HFFc6 (cell line): ENCODE measurements at regions not wholly inside any gene's neighbourhood (a gene's known extent, or its start where the extent isn't known, plus 50 kb on each side); places are given as distances from the start of the nearest gene placed in this dataset.

Experiments
- DNase-seq: peaks from one replicate; pipeline ENCODE4 v3.0.0-alpha.2; 2018
- H3K27ac Mint-ChIP-seq: 2 replicates; pipeline ENCODE4 v1.8.0; 2020; ENCODE audit warnings: mild to moderate bottlenecking, mixed read lengths
- H3K27me3 Mint-ChIP-seq: 2 replicates; pipeline ENCODE4 v1.8.0; 2021; ENCODE audit warnings: mild to moderate bottlenecking, moderate library complexity, mixed read lengths; ENCODE audit not compliant: insufficient read depth
- H3K36me3 Mint-ChIP-seq: 2 replicates; pipeline ENCODE4 v1.8.0; 2021; ENCODE audit warnings: low read depth, mixed read lengths
- H3K4me1 Mint-ChIP-seq: 2 replicates; pipeline ENCODE4 v1.8.0; 2020; ENCODE audit warnings: low read depth, mixed read lengths
- H3K4me3 Mint-ChIP-seq: 2 replicates; pipeline ENCODE4 v1.8.0; 2020; ENCODE audit warnings: mild to moderate bottlenecking, moderate library complexity, mixed read lengths
- H3K9me3 Mint-ChIP-seq: 2 replicates; pipeline ENCODE4 v1.8.0; 2020; ENCODE audit warnings: mild to moderate bottlenecking, mixed read lengths
- CTCF ChIP-seq: fragments of 200-600 bp; sonication (generic); IDR thresholded peaks from 2 replicates; pipeline ENCODE4 v1.5.0; 2021; ENCODE audit warnings: antibody characterized with exemption, mild to moderate bottlenecking

- no peak for TF ChIP-seq CTCF
- Mint-ChIP-seq H3K4me3 (no peak overlapping the region), H3K9me3 (peaks cover 37% of the 10 kb centered on the region), H3K27me3 (peaks cover 2% of the 10 kb centered on the region; the same call in 1 of the 2 replicates), H3K36me3 (peaks cover 7% of the 10 kb centered on the region), H3K4me1 (no peaks in the 10 kb centered on the region), H3K27ac (no peak overlapping the region)
- DNase-seq, result no peak
Measured at GRCh38 chr1:2941907-2942306, 79.4 kb upstream of the ACTRT2 start.

- Mint-ChIP-seq H3K4me1 (no peaks in the 10 kb centered on the region), H3K27me3 (peaks cover 2% of the 10 kb centered on the region; the same call in 1 of the 2 replicates), H3K9me3 (peaks cover 42% of the 10 kb centered on the region), H3K27ac (no peak overlapping the region), H3K4me3 (no peak overlapping the region), H3K36me3 (peaks cover 7% of the 10 kb centered on the region)
- no peak for TF ChIP-seq CTCF
- DNase-seq, result no peak
Measured at GRCh38 chr1:2942410-2942809, 78.9 kb upstream of the ACTRT2 start.

GRCh38 chr1:2943686-2944260 lies 77.5 kb upstream of the ACTRT2 start:
- H3K36me3 Mint-ChIP-seq, result no peaks in the 10 kb centered on the region

GRCh38 chr1:2944705-2945104 lies 76.6 kb upstream of the ACTRT2 start:
- no peak for TF ChIP-seq CTCF
- Mint-ChIP-seq H3K9me3 (peaks cover 32% of the 10 kb centered on the region), H3K4me3 (no peak overlapping the region), H3K36me3 (no peaks in the 10 kb centered on the region), H3K27ac (no peak overlapping the region), H3K27me3 (peaks cover 2% of the 10 kb centered on the region; the same call in 1 of the 2 replicates), H3K4me1 (no peaks in the 10 kb centered on the region)
- no peak for DNase-seq

More at GRCh38 chr1:2943686-2944260, 77.5 kb upstream of the ACTRT2 start:
- H3K27me3 Mint-ChIP-seq, result peaks cover 2% of the 10 kb centered on the region; the same call in 1 of the 2 replicates
- no peak for TF ChIP-seq CTCF
- no peak overlapping the region for H3K4me3 Mint-ChIP-seq
- peaks cover 32% of the 10 kb centered on the region for H3K9me3 Mint-ChIP-seq
- H3K27ac Mint-ChIP-seq, result no peak overlapping the region
- no peak for DNase-seq
- no peaks in the 10 kb centered on the region for H3K4me1 Mint-ChIP-seq

GRCh38 chr1:2945821-2946231 lies 75.4 kb upstream of the ACTRT2 start:
- Mint-ChIP-seq H3K27me3 (peaks cover 2% of the 10 kb centered on the region; the same call in 1 of the 2 replicates), H3K9me3 (peaks cover 35% of the 10 kb centered on the region), H3K27ac (no peak overlapping the region), H3K36me3 (no peaks in the 10 kb centered on the region), H3K4me1 (no peaks in the 10 kb centered on the region), H3K4me3 (no peak overlapping the region)
- TF ChIP-seq CTCF, result no peak
- no peak for DNase-seq
